GM18867 (cell line): ENCODE measurements at regions not wholly inside any gene's neighbourhood (a gene's known extent, or its start where the extent isn't known, plus 50 kb on each side); places are given as distances from the start of the nearest gene placed in this dataset.

ENCODE experiments used
- ATAC-seq: cut with Tn5 transposase; IDR thresholded peaks from one replicate; pipeline ENCODE4 v1.9.1; 2021; ENCODE audit warnings: mild to moderate bottlenecking, moderate library complexity; ENCODE audit not compliant: unreplicated experiment

DNA sequence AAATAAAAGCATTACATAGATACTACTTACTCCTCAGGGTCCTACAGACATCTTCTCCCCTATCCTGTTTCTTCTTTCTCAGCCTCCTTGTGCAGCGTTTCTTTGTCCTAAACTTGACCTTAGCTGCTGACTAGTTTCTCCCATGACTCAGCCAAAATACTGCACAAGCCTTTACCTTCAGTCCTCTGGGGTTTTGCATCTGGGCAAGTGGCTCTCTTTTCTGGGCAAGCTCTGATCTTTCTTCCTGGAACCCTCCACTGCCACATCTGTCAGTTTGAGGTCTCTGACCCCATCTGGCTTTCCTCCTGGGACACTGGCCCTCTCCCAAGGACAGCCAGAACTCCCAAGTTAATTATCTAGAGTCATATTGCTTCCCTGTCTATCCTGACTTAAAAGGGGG lies 838.4 kb downstream of the DHX35 start:
- ATAC-seq = peak; percentile 69

DNA sequence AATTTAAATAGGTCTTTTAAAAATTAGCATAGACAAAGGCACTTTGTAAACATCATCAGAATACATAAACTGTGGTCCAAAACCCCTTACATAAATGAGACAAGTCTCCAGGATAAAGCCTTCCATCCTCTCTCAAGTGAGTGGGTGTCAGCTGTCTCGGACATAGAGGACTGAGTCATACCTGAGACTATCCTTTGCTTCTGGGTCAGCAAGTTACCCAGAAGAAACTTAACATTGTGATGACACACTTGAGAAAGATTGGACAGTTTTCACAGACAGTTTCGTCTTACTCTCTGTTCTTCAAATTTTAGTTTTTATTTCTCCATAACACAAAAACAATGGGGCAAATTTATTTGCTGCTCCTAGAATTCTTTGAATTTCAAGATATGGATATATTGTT lies 838.0 kb downstream of the DHX35 start:
- ATAC-seq = peak; percentile 81

DNA sequence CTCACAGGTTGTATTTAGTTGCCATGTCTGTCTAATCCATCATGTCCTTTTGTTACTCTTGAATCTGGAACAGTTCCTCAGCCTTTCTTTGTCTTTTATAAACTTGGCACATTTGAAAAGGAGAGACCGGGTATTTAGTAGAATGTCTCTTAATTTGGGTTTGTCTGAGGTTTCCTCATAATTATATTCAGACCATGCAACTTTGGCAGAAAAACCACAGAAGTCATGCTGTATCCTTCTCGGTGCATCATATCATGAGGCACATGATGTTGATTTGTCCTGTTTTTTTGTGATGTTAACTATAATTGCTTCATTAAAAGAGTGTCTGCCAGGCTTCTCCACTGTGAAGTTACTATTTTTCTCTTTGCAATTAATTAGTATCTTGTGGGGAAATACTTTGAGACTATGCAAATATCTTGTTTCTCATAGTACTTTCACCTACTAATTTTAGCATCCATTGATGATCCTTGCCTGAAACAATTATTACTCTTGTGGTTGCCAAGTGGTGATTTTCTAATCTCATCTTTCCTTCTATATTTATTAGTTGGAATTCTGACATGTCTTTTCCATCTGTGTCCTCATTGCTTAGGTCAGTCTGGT lies 837.3 kb downstream of the DHX35 start:
- peak; percentile 53 for ATAC-seq

DNA sequence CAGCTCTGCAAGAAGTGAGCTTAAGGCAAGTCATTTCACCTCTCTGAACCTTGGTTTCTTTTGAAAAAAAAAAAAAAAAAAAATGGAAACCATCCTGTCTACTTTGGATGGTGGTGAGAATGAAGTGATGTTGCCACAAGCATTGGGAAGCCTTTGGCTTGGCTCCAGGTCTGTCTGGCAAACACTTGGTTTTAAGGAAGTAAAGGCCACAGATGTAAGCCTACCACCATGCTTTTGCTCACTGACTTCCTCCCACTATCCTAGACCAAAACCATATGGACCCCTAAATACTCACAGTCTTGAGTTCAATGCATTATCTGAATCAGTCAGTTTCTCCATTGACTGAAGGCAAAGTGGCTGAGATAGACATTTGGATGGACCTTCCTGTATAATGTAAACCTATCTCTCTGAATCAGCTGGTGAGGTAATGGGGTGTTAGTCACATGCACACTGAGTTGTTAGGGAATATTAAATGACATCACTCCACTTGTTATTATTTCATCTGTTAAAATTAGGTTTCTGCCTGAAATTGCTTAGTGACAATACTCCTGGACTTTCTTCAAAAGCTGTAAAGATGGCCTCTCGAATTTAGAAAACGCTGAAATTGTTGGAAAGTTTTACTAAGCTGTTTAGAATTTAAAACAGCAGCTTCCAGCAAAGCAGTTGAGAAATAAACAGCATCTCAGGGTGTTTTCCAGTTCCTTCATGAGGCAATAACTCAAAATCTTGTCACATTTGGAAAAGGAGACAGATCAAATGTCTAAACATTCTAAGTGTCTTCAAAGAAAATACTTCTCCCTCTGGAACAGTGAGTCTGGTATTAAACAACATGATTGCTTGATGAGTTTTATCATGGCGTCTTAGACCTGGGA lies 833.5 kb downstream of the DHX35 start:
- no peak for ATAC-seq

DNA sequence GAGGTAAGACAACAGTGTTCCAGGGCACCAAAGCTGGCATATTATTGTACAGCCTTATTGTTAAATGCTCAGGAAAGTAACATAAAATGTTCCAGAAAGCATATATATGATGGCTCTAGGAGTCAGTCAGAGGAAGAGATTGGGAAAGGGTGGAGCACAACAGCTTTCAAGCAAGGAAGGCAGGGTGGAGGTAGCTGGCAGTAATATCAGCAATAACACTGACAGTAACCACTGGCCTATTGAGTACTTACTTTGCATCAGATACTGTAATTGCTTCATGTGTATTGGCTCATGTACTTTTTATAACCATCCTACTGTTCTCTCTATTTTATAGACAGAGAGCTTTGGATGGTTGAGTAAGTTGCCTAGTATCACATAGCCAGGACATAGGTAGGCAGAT lies 830.2 kb downstream of the DHX35 start:
- no peak for ATAC-seq

DNA sequence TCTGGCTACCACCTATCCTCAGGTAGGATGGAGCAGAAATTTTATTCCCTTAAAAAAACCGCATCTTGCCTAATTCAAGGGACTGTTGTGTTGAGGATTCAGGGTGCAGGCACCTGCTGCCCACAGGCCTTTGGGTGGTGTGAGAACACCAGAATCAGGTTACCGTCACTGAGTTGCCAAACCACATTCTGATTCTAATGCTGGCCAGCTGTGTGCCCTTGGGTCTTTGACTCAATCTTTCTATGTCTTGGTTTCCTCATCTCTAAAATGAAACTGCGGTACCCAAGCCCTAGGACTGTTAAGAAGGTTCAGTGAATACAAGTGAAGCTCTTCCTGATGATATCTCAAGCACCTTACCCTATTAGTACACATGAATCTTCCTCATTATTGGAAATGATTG lies 827.3 kb downstream of the DHX35 start:
- peak; percentile 72 for ATAC-seq

DNA sequence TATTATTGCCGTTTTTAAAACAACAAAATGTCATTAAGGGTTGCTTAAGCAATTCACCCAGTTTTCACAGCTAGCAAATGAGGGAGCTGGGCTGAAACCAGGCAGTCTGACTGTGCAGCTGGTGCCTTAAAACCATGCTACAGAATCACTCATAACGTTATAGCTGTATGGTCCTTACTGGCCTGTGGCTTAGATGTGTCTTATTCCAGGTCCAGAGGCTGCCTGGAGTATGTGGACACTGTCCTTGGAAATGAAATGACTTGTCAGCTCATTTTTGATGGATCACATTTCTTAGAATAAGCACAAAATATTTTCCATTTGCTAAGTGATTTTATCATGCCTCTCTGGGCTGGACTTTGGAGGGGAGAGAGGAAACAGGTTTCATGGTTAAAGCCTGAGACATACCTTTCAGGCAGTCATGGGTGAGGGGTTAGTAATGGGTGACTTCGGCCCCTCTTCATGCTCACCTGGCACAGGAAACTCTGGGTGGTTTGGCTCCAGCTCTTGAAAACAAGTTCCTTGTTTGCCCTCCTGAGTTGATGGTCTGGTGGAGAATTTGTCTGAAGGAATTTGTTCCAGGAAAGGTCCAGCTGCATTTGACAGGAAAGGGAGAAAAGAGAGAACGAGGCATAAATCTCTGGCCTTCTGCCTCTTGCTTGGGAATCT lies 823.2 kb downstream of the DHX35 start:
- peak; percentile 44 for ATAC-seq

DNA sequence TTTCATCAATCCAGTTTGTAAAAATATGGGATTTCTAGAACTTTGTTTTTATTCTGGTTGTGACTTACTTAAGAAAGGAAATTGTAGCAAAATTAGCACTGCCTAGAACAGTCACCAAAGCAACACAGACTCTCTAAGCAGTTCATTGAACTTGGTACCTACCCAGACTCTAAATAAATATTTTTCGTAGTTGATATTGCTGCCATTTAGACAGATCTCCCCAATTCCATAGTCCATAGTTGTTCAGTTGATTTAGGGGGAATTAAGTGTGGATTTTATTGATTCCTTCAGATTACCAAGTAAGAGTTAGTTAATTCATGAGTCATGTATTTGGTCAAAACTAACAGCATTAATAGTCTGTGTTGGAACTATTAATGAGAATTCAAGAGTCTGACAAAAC lies 822.5 kb downstream of the DHX35 start:
- ATAC-seq = no peak

DNA sequence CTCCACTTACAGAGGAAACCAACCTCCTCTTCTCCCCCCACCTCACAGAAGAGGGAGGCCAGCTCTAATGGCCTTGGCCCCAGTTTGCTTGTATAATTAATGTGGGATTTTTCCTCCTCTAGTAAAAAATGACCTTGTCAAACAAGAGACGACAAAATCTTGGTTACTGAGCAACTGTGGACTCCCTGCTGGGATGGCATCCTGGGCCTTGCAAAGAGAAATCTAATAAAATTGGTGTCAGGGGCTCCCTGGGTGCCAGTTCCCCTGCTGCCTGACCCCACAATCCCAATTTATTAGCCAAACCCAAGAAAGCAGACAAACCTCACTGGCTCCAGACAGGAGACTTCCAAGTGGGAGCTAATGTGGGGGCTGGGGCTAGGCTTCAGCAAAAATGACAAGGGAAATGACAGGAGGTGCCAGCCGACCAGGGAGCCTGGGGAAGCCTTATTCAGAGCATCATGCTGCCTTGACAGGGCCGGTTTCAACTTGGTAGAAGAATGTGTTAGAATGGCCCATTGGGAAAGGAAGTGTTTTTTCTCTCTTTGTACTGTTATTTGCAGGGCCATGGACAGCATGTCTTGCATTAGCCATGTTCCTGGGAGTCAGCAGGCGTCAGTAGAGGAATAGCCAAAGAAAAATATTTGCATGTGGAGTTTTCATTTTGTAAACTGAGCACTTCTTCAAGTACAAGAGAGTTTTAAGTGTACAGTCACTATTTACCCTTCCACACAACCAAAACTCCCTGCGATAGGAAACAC lies 816.9 kb downstream of the DHX35 start:
- ATAC-seq = no peak

DNA sequence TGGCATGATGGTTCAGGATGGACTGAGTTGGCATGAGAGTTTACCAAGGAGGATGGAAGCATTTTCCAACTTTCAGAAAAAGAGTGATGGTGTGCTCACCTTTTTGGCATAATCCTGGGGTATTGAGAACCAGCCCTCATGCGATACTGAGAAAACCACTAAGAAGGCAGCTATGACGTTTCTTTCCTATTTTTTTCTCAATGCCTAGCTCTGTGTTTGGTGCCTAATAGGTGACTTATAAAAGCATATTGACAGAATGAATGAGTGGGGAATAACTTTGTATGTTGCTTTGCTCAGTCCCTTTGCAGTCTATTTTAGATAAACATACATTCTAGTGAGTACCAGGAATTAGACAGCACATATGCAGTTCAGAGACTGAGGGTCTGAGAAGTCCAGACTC lies 816.3 kb downstream of the DHX35 start:
- no peak for ATAC-seq

DNA sequence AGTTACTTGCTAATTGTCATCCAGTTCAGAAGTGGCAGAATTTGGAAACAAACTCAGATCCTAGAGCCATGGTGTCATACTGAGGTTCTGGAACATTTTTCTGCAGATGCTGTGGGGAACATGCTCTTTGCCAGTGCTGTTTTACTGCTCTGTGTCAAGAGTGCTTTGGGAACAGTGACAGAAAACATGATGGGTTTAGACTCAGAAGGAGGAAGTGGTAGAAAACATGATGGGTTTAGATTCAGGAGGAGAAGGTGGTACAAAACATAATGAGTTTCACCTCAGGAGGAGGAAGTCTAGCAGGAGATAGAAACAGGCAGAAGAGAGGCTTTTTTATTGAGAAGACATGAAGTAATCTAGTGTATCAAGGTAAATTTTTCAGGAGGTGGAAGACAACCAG lies 815.5 kb downstream of the DHX35 start:
- no peak for ATAC-seq

DNA sequence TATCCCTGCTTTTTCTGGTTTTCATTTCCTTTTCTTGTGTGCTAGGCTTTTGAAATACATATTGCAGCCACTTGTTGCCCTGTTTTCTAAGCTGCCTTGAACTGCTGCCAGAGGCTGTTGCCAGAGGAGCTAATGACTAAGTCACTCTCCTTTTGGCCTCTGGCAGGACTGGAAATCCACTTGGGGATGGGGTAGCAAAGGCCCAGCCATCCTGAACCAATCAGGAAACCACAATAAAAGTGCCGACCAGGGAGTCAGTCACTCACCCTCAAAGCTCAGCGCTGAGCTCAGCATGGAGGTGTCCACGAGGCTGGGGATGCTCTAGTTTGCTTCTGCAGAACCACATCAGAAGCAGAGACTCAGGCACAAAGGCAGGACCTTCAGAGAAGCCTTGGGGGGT lies 813.0 kb downstream of the DHX35 start:
- ATAC-seq = no peak

DNA sequence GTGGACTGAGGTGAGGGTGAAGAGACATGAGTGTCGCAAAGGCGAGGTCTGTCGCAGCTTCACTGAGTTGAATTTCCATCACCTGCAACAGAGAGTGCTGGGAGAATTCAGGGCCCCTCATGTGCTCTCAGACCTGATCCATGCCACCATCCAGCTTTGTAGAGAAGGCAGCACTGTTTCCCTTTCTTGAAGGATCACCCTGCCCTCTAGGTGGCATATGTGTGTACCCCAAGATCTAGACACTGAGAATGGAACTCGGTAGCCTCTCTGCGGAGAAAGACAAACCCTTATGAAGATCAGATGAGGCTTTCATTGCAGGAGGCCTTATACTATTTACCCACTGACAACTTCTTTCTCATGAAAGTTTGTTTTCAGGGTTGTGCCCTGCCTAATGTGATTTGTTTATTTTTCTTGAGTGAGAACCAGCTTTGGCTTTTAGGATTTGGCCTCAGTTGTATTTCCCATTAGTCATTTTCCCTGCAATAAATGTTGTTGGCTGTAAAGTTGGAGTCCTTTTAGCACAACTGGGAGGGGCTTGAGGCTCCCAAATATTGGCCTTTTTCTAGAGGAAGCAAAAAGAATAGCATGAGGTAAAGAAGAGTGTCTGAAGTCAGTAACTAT lies 811.3 kb downstream of the DHX35 start:
- no peak for ATAC-seq

DNA sequence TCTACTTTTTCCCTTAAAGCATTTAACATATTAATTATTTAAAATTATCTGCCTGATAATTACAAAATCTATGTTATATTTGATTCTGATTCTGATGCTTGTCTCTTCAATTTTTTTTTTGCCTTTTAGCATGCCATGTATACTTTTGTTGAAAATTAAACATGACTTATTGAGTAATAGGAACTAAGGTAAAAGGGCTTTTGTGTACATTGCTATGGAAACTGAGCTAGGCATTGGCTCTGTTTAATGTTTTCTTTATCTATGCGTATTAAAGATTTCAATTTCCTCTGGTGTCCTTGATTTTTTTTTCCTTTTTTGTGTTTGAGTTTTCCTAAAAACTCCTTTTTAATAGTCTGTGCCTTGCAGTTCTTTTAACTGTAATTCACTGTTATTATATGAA lies 805.2 kb downstream of the DHX35 start:
- no peak for ATAC-seq

DNA sequence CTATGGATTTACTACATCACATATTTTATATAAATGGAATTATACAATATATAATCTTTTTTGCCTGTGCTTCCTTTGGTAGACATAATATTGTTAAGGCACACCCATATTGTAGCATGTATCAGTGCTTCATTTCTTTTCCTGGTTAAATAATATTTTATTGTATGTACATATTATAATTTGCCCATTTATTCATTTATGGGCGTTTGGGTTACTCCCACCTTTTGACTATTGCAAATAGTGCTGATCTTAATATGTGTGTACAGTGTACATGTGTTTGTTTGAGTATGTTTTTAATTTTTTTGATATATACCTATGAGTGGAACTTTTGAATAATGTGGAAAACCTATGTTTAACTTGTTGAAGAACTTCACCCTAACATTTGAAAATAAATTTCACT lies 804.2 kb downstream of the DHX35 start:
- ATAC-seq = no peak

DNA sequence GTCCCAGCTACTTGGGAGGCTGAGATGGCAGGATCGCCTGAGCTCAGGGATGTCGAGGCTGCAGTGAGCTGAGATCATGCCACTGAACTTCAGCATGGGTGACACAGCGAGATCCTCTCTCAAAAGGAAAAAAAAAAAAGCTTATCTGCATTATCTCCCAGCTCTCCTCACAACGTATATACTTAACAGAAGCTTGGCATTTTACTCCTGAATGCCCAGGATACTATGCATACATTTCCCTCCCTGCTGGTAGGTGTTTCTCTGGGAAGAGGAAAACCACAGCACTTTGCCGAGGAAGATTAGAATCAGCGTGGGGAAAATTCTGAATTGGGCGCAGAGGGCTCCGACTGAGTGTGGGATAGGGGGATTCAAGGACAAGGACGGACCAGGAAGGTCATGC lies 800.6 kb downstream of the DHX35 start:
- no peak for ATAC-seq

DNA sequence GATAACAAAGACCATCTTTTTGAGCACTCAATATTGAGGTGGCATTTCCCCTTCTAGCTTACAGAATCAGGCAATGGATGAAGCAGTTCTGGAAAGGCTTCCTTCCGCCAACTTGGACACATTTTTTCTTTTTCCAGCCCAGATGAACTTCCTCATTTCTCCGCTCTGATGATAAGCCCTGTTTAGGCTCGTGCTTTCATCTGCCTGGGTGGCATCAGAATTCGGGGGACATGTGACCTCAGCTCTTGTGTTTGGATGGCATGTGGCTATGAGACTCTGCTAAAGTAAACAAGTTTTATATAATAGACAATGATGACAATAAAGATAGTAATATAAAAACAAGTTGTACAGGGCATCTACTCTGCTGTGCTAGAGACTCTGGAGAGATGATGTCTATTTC lies 796.7 kb downstream of the DHX35 start:
- ATAC-seq = no peak

DNA sequence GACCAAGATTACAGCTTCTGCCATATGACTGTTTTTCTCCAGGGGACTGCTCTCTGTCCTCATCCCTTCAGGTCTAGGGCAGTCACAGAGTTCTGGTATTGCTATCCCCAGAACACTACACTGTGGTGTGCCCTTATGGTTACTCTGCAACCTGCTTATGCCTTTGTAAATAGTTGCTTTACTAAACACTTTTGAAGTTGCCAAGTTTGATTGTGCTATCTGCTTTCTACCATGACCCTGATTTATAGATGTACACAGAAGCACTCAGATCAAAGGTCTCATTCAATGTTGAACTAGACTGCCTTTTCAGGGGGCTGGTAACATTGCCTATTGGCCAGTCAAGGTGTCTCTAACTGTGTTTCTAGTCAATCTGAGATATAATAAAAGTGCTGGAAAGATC lies 794.7 kb downstream of the DHX35 start:
- no peak for ATAC-seq

DNA sequence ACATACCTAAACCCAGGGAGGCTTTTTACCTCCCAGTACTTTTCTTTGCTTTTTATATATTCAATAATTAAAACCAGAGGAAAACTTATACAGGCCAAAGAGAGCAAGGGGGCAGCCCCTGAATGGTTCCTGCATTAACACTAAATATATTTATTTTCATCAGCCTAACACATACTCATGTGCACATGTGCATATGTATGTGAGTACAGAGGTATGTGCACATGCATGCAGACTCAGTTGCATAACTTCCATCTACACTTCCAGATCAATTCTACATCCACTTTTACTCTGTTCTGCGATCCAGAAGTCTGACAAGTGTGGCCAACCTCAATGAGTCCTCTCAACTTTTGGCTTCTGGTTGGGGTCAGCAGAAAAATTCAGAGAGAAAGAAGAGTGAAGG lies 794.2 kb downstream of the DHX35 start:
- ATAC-seq = no peak

DNA sequence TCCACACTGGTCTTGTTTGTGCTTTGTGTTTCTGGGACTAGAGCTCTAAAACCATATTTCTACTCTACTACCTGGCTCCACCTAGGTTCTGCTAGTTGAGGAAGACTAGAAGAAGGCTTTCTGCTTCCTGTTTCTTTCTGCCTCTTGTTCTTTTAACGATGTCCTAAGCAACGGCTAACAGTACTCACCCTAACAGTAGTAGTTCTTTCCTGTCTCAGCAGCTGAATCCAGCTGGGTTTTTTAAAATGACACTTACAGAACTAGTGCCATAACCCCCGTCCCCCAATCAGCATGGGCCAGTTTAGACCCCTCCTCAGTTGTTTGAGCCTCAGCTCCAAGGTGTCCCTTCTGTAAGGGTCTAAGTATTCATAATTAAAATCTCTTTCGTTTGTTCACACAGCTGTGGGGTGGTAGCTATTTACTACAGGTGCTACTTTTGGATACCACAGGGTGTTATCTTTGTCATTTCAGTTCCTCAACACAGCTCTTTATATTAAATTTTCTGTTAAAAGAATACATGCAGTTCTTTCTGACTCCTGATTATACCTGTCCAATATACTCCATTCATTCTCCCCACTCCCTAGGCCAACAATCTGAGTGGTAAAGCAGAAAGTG lies 790.2 kb downstream of the DHX35 start:
- peak; percentile 75 for ATAC-seq
